Fibroblast of skin of back (primary cell): ENCODE measurements at regions not wholly inside any gene's neighbourhood (a gene's known extent, or its start where the extent isn't known, plus 50 kb on each side); places are given as distances from the start of the nearest gene placed in this dataset.

Experiments
- DNase-seq: peaks from one replicate; pipeline ENCODE4 v3.0.0-alpha.2; 2013

- no peak for DNase-seq
These were observed 626.2 kb upstream of the CDH7 start for GRCh38 chr18:65124633-65125032.

DNA sequence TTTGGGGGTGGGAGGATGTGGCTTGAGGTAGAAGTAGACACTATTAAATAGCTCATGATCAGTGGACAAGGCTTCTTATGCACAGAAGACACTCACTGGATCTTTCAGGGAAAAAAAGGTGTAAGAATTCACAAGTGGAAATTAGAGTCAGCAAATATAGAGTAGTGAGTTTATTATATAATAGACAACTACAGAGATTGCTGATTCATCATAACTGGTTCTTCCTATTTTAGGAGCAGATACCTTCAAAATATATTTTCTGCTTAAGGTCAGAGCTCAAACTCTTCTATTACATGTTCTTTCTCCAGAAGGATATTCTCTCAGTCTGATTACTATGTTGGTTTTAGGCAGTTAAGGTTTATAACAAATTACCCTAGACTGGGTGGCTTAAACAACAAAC lies 646.9 kb upstream of the CDH7 start:
- no peak for DNase-seq

DNA sequence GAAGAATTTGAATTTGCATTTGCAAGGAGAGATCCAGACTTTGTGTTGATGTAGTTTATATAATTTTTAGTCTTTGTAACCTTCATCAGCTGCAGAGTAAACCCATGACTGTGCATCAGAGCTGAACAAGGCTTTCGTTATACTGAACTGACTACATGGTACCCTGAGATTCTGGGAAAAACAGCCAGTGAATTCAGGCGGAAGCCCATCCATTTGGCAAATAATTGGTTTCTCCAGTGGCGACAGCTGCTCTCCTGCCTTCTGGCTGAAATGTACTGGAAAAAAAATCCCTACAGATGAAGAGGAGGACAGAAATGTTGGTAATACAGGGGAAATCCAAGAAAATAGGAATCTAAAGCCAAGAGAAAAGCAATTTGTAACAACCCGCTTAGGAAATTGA lies 657.5 kb upstream of the CDH7 start:
- no peak for DNase-seq

DNA sequence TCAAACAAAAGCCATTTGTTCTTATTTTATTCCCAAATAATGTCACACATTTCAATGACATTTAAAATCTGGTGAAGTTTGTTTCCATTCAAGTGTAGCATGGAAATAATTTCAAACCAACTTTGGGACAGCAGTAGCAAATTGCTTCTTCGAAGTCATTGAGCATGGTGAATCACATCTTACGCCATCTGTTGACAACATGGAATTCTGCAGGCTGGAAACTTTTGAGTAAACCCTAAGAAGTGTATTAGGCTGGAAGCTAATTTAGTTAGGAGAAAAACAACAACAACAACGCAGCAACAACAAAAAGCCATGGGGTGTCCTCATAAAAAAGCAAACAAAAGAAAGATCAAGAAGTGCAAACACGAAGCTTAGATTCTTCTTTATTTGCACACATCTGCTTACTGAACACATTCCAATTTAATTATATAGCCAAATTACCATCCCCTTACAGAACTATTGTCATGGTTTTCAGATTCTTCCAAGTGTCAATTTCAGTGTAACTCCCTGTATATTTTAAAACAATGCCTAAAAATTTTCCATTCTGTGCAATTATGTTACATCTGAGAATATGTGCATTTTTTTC lies 659.0 kb upstream of the CDH7 start:
- peak; percentile 20 for DNase-seq

DNA sequence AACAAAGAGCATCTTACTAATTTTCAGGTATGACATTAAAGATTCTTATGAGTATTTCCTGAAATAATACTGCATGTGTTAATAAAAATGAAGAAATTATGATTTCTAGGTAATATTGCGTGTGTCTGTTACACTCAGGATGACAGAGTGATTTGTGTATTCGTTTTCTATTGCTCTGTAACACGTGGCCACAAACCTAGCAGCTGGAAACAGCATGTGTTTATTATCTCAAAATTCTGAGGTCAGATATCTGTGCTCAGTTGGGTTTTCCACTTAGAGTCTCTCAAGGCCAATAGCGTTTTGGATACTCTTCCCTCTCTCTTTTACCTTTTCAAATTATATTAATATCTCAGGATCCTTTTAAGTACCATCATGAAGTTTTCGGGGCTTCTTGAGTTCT lies 667.9 kb upstream of the CDH7 start:
- no peak for DNase-seq

DNA sequence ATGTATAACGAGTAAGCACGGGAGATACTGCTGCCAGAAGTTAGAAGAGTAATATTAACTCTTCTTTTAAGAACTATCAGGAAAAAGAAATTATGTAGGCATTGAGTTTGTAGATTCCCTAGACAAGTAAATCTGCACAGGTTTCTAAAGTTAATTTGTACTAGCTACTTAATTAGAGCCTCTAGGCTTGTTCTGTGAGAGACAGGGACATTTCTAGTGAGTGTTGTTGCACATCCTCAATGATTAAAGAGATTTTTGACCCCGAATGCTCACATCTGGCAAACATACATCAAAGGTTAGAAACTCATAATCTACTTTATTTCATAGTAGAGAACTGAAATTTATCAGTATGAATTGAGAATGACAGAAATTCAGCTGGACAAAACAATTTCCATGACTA lies 669.0 kb upstream of the CDH7 start:
- no peak for DNase-seq

- no peak for DNase-seq
These were observed 677.7 kb upstream of the CDH7 start for GRCh38 chr18:65073060-65073550.

DNA sequence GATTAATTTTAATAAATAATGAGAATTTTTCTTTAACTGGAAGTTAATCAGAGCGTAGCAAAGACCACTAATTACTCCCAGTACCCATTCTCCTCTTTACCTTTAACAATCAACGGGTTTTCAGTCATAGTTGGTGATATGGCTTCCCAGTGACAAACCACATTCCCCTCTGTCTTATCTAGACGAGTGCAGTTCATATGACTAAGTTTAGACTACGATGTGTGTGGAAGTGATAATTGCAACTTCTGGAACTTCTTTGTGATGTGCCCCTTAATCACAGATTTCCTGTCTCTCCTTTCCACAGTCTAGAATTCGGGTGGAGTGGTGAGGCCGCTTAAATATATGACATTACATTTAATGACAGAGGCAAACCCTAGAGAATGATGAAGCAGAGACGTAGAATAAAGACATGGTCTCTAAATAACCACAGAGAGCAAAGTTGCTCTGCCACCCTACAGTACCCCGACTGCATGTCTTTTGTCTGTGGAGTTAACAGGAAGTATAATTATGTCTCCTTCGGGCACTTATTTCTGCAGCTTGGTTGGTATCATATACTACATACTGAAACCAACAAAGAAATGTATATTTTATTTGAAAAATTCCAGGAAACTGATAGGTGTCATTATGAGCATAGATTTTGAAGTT lies 693.3 kb upstream of the CDH7 start:
- no peak for DNase-seq

DNA sequence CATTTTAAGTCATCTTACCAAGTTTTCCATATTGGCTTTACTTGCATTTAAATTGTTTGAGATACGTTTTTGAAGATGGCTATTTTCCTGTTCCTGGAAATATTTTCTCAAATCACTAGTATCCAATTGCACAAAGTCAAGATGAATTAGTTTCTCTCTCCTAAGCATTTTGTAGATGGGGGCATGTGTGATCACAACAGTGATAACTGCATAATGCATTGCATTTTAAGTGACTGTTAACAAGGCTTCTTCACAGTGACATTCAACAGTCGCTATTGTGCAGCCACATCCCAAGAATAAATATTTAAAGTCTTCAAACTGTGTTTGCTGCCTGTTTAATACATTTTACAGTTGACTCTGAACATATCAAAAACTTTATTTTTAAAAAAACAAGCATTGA lies 694.2 kb upstream of the CDH7 start:
- no peak for DNase-seq

- no peak for DNase-seq
These were observed 701.2 kb upstream of the CDH7 start for GRCh38 chr18:65049586-65049985.

GRCh38 chr18:65039578-65039977 lies 711.2 kb upstream of the CDH7 start:
- no peak for DNase-seq

DNA sequence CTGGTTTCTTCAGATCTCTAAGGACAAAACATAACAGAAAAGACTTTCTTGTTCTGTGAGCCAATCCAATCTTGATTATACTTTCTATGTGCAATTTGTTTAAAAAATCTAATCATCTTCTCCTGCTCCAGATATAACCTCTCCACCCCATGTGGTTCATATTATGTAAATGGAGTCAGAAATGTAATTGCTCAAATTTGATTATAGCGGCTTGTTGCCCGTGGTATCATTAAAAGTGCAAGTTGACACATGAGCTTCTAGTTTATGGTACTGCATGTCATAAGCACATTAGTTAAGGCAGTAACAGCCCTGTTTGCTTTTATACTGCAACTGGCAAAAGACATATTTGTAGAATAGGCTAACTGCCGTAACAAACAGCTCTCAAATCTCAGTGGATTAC lies 715.1 kb upstream of the CDH7 start:
- DNase-seq, result no peak

DNA sequence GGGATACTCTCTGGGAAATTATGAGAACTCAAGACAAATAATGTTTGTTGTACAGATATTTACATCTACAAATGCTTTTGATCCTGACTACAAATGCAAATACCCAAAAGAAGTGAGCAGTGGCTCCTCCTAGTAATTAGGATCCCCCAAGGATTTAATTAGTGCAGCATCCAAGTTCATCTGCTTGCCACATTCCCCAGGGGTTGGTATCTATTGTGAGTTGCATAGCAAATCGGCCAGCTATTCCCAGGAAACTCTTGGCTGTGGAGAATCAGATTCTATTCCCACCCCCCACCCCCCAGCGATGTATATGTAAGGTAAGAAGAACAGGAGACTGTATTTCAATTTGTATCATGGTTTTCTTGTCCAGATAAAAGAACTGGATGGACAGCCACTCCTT lies 725.1 kb upstream of the CDH7 start:
- no peak for DNase-seq

- DNase-seq, result no peak
These were observed 729.8 kb upstream of the CDH7 start for GRCh38 chr18:65021021-65021420.

- DNase-seq, result no peak
These were observed 732.6 kb upstream of the CDH7 start for GRCh38 chr18:65018184-65018583.

DNA sequence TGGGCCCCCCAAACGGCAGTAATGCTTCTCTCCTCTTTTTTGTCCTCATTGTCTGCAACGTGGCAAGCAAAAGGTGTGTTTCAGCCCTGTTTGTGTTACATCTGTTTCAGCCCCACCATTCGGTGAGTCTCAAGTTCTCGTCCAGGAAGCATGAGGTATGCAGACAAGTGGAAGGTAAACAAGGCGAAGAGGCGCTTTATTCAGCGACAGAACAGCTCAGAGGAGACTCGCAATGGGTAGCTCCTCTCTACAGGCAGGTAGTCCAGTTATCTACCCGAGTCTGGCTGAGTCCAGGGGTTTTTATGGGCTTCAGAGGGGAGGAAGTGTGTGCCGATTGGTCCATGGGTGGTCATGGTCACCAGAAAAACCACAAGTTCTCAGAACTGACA lies 733.4 kb upstream of the CDH7 start:
- DNase-seq, result no peak

GRCh38 chr18:65016631-65017371 lies 734.0 kb upstream of the CDH7 start:
- DNase-seq, result no peak

DNA sequence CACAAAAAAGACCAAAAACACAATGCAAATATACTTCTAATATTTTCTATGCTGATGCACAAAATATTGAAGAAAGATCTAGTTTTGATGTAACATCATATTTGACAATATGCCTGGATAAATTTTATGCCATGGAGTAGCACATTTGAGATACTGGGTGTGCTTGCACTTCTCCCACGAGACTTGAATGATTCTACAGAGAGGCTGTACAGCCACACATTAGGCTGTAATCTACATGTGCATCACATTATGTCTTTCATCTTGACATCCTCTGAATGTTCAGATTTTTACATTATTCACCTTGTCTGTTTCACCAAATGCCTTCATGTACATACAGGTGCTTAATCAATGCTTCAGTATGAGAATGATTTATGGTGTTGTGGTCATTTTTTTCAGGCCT lies 756.4 kb upstream of the CDH7 start:
- DNase-seq, result no peak

GRCh38 chr18:64993695-64994094 lies 757.1 kb upstream of the CDH7 start:
- DNase-seq, result no peak

DNA sequence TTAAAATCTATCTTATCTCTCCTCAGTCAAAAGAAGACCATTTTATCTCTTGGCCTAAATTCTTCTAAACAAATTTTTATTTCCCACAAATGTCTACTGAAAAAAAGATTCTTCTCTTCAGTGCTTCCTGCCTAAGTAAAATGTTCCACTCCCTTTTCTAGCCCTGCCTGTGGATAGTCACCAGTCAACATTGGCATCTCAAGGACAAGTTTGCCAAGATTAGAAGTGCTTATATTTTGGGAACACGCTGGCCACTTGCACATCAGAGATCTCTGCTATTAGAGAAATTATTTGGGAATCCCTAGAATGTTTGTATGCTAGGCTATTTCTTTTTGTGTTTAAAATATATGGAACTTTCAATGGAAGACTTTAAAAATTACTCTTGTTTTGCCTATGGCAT lies 758.2 kb upstream of the CDH7 start:
- DNase-seq, result no peak

DNA sequence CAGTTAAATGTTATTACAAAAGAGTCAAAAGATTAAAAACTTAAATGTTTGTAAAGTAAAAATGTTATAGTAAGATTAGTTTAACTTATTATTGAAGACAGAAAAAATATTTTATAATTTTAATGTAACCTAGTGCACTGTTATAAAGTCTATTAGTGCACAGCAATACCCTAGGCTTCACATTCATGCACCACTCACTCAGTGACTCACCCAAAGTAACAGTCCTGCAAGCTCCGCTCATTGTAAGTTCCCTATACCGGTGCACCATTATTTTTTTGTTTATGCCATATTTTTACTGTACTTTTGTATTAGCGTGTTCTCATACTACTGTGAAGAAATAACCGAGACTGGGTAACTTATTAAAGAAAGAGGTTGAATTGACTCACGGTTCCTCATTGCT lies 759.7 kb upstream of the CDH7 start:
- DNase-seq, result no peak

DNA sequence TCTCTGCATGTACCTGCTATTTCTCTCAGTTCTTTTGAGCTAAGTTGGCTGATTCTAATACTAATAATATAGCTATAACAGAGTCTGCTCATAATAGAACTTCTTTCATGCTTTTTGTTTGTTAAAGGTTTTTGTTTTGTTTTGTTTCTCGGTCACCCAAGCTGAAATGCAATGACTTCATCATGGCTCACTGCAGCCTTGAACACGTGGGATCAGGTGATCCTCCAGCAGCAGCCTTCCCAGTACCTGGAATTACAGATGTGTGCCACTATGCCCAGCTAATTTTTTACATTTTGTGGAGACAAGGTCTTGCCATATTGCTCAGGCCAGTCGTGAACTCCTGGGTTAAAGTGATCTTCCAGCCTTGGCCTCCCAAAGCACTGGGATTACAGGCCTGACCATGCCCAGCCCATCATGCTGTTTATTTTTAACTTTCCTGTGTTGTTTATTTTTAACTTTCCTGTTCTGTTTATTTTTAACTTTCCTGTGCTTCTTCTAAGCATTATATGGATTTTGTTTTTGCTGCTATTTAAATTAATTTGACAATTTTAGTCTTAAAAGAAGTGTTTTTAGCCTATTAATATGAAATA lies 763.8 kb upstream of the CDH7 start:
- DNase-seq, result no peak

DNA sequence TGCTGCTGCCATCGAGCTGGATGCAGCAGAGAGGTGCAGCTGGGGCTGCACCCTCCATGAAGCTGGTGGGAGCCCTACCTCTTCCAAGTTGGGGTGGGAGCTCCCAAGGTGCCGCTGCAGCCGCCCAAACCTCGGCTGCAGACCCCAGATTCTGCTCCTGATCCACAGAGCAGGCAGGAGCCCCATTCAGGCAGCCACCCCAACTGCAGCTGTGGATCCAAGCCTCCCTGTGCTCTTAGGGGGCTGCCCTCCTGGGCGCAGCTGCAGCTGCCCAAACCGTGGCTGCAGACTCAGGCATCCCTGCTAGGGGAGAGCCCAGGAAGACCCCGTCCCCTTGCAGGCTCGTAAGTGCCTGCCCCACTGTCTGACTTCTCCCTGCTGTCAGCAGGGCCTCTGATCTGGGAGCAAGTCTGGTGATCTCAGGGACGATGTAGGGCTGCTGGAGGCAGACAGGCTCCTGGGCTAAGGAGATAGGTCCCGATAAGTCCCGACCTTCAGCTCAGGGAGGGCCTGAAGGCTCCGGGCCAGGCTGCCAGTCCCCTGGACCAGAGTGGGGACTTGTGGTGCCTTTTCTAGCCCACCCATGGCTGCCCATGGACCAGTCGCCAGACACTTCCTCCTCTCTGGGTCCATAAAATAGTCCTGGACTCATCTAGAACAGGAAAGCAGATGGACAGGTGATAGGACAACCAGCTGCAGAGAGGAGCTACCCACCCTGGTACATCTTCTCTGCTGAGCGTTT lies 767.1 kb upstream of the CDH7 start:
- no peak for DNase-seq
